GM12878 (cell line): ENCODE measurements at regions not wholly inside any gene's neighbourhood (a gene's known extent, or its start where the extent isn't known, plus 50 kb on each side); places are given as distances from the start of the nearest gene placed in this dataset.

ENCODE experiments used
- IKZF1 ChIP-seq: fragments of 450-650 bp; conservative IDR thresholded peaks from 2 replicates; pipeline ENCODE4 v1.6.1; 2017; ENCODE audit warnings: antibody characterized with exemption, mild to moderate bottlenecking
- KAT2A ChIP-seq: conservative IDR thresholded peaks from 2 replicates; pipeline ENCODE4 v1.6.1; 2011; ENCODE audit warnings: low read depth, low read length; ENCODE audit not compliant: control insufficient read depth
- NFYA ChIP-seq: IDR thresholded peaks from 2 replicates; pipeline ENCODE4 v1.6.1; 2011; ENCODE audit warnings: low read depth, mild to moderate bottlenecking, low read length, improper control_type of control experiment, borderline replicate concordance
- NRF1 ChIP-seq: conservative IDR thresholded peaks from 2 replicates; pipeline ENCODE4 v1.6.1; 2011; ENCODE audit warnings: mild to moderate bottlenecking, low read depth, low read length, improper control_type of control experiment
- PML ChIP-seq: IDR thresholded peaks from 2 replicates; pipeline ENCODE4 v1.6.1; 2012; ENCODE audit warnings: low read length, inconsistent platforms
- POLR2AphosphoS5 ChIP-seq: IDR thresholded peaks from 2 replicates; pipeline ENCODE4 v1.6.1; 2011; ENCODE audit warnings: mild to moderate bottlenecking, low read length, inconsistent platforms
- SIN3A ChIP-seq: IDR thresholded peaks from 2 replicates; pipeline ENCODE4 v1.6.1; 2012; ENCODE audit warnings: low read depth, low read length, improper control_type of control experiment
- SMAD1 ChIP-seq: fragments of 450-650 bp; IDR thresholded peaks from 2 replicates; pipeline ENCODE4 v1.6.1; 2018; ENCODE audit warnings: mild to moderate bottlenecking, low read depth; ENCODE audit not compliant: partially characterized antibody
- SMC3 ChIP-seq: IDR thresholded peaks from 2 replicates; pipeline ENCODE4 v1.6.1; 2011; ENCODE audit warnings: low read length, improper control_type of control experiment, borderline replicate concordance
- SPI1 ChIP-seq: IDR thresholded peaks from 2 replicates; pipeline ENCODE4 v1.6.1; 2011; ENCODE audit warnings: low read depth, mild to moderate bottlenecking, low read length, moderate library complexity, borderline replicate concordance; ENCODE audit not compliant: insufficient read depth
- SREBF2 ChIP-seq: IDR thresholded peaks from 2 replicates; pipeline ENCODE4 v1.6.1; 2012; ENCODE audit warnings: mild to moderate bottlenecking, low read length
- STAT1 ChIP-seq: fragments of 450-650 bp; conservative IDR thresholded peaks from 2 replicates; pipeline ENCODE4 v1.6.1; 2014; ENCODE audit warnings: antibody characterized with exemption, mild to moderate bottlenecking
- TAF1 ChIP-seq: IDR thresholded peaks from 2 replicates; pipeline ENCODE4 v1.6.1; 2011; ENCODE audit warnings: mild to moderate bottlenecking, low read depth, low read length, borderline replicate concordance
- TARDBP ChIP-seq: IDR thresholded peaks from 2 replicates; pipeline ENCODE4 v1.6.1; 2016; ENCODE audit warnings: borderline replicate concordance
- TBL1XR1 ChIP-seq: IDR thresholded peaks from 2 replicates; pipeline ENCODE4 v1.6.1; 2012; ENCODE audit warnings: low read depth, low read length, improper control_type of control experiment
- YY1 ChIP-seq: IDR thresholded peaks from 2 replicates; pipeline ENCODE4 v1.6.1; 2011; ENCODE audit warnings: low read depth, mild to moderate bottlenecking, low read length
- ZZZ3 ChIP-seq: IDR thresholded peaks from 2 replicates; pipeline ENCODE4 v1.6.1; 2011; ENCODE audit warnings: low read depth; ENCODE audit not compliant: control insufficient read depth, insufficient read length
- TF ChIP-seq, protein P1 (sequence below): fragments of 450-650 bp; conservative IDR thresholded peaks from 2 replicates; pipeline ENCODE4 v1.6.1; 2017; ENCODE audit warnings: mild to moderate bottlenecking, moderate library complexity
- TF ChIP-seq, protein P2 (sequence below): fragments of 450-650 bp; IDR thresholded peaks from 2 replicates; pipeline ENCODE4 v1.6.1; 2016; ENCODE audit warnings: mild to moderate bottlenecking
- TF ChIP-seq, protein P3 (sequence below): fragments of 450-650 bp; IDR thresholded peaks from 2 replicates; pipeline ENCODE4 v1.6.1; 2017; ENCODE audit warnings: mild to moderate bottlenecking, low read depth, inconsistent platforms; ENCODE audit not compliant: poor library complexity, severe bottlenecking
- TF ChIP-seq, protein P4 (sequence below): fragments of 450-650 bp; IDR thresholded peaks from 2 replicates; pipeline ENCODE4 v1.6.1; 2016; ENCODE audit warnings: mild to moderate bottlenecking, moderate library complexity, borderline replicate concordance

DNA sequence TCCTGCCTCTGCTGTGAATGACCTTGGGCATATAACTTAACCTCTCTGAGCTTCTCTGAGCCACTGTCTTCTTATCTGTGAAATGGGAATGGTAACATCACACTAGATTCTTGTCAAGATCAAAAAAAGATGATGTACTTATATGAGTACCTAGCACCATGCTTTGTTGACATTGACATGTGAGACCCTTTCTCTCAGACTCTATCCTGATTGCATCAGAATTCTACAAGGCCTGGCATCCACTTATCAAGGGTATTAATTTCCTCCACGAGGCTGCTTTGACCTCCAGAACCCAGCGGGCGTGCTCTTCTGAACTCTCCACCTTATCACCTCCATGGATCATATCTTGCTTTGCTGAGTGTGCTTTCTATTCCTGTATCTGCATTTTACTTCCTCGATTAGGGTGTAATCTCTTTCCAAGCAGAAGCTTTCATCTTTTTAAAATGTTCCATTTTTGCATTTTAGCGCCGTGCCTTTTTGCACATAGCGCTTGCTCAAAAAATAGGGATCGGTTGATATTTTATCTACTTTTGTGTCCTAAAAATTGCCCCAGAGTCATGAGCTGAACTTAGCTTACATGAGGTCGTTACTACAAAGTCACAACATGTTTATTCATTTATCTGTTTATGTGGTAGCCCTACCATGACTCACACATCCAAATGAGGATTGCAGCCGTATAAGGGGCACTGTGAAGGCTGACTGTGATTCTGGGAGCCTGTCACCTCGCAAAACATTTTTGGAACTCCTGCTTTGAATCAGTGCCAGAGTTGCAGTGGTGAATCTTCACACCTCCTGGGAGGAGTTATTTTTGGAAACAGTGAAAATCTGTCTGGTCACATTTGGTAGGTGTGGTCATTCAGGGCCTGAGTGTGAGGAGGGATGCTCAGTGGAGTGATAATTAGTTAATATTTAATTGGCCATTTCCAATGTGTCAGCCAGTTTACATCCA is 63.2 kb downstream of the IER5 start (continued):
- TF ChIP-seq, protein P1, sequence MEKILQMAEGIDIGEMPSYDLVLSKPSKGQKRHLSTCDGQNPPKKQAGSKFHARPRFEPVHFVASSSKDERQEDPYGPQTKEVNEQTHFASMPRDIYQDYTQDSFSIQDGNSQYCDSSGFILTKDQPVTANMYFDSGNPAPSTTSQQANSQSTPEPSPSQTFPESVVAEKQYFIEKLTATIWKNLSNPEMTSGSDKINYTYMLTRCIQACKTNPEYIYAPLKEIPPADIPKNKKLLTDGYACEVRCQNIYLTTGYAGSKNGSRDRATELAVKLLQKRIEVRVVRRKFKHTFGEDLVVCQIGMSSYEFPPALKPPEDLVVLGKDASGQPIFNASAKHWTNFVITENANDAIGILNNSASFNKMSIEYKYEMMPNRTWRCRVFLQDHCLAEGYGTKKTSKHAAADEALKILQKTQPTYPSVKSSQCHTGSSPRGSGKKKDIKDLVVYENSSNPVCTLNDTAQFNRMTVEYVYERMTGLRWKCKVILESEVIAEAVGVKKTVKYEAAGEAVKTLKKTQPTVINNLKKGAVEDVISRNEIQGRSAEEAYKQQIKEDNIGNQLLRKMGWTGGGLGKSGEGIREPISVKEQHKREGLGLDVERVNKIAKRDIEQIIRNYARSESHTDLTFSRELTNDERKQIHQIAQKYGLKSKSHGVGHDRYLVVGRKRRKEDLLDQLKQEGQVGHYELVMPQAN: no peak
- TF ChIP-seq STAT1 (no peak), PML (no peak), KAT2A (no peak), ZZZ3 (no peak), SIN3A (no peak), SPI1 (no peak), SREBF2 (no peak), SMC3 (no peak), YY1 (no peak), TAF1 (no peak), TBL1XR1 (peak; percentile 48; the same call in 1 of the 2 replicates), SMAD1 (no peak), IKZF1 (peak; percentile 95), POLR2AphosphoS5 (no peak), NRF1 (no peak), NFYA (no peak), TARDBP (no peak)
- TF ChIP-seq, protein P2, sequence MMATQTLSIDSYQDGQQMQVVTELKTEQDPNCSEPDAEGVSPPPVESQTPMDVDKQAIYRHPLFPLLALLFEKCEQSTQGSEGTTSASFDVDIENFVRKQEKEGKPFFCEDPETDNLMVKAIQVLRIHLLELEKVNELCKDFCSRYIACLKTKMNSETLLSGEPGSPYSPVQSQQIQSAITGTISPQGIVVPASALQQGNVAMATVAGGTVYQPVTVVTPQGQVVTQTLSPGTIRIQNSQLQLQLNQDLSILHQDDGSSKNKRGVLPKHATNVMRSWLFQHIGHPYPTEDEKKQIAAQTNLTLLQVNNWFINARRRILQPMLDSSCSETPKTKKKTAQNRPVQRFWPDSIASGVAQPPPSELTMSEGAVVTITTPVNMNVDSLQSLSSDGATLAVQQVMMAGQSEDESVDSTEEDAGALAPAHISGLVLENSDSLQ: no peak
- TF ChIP-seq, protein P3, sequence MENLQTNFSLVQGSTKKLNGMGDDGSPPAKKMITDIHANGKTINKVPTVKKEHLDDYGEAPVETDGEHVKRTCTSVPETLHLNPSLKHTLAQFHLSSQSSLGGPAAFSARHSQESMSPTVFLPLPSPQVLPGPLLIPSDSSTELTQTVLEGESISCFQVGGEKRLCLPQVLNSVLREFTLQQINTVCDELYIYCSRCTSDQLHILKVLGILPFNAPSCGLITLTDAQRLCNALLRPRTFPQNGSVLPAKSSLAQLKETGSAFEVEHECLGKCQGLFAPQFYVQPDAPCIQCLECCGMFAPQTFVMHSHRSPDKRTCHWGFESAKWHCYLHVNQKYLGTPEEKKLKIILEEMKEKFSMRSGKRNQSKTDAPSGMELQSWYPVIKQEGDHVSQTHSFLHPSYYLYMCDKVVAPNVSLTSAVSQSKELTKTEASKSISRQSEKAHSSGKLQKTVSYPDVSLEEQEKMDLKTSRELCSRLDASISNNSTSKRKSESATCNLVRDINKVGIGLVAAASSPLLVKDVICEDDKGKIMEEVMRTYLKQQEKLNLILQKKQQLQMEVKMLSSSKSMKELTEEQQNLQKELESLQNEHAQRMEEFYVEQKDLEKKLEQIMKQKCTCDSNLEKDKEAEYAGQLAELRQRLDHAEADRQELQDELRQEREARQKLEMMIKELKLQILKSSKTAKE: peak; percentile 97
- TF ChIP-seq, protein P4, sequence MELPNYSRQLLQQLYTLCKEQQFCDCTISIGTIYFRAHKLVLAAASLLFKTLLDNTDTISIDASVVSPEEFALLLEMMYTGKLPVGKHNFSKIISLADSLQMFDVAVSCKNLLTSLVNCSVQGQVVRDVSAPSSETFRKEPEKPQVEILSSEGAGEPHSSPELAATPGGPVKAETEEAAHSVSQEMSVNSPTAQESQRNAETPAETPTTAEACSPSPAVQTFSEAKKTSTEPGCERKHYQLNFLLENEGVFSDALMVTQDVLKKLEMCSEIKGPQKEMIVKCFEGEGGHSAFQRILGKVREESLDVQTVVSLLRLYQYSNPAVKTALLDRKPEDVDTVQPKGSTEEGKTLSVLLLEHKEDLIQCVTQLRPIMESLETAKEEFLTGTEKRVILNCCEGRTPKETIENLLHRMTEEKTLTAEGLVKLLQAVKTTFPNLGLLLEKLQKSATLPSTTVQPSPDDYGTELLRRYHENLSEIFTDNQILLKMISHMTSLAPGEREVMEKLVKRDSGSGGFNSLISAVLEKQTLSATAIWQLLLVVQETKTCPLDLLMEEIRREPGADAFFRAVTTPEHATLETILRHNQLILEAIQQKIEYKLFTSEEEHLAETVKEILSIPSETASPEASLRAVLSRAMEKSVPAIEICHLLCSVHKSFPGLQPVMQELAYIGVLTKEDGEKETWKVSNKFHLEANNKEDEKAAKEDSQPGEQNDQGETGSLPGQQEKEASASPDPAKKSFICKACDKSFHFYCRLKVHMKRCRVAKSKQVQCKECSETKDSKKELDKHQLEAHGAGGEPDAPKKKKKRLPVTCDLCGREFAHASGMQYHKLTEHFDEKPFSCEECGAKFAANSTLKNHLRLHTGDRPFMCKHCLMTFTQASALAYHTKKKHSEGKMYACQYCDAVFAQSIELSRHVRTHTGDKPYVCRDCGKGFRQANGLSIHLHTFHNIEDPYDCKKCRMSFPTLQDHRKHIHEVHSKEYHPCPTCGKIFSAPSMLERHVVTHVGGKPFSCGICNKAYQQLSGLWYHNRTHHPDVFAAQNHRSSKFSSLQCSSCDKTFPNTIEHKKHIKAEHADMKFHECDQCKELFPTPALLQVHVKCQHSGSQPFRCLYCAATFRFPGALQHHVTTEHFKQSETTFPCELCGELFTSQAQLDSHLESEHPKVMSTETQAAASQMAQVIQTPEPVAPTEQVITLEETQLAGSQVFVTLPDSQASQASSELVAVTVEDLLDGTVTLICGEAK: no peak
